Suprapubic skin (tissue), 4 donors: ENCODE measurements at regions not wholly inside any gene's neighbourhood (a gene's known extent, or its start where the extent isn't known, plus 50 kb on each side); places are given as distances from the start of the nearest gene placed in this dataset.

Experiments used
- EP300 ChIP-seq: sonication (generic); formaldehyde crosslinking; IDR thresholded peaks from one replicate; pipeline ENCODE4 v1.6.1; 2017; ENCODE audit warnings: antibody characterized with exemption
- POLR2A ChIP-seq, 2 donors: fragments of 450-650 bp; IDR thresholded peaks; one replicate each; pipeline ENCODE4 v1.6.1; 2017; ENCODE audit warnings: antibody characterized with exemption in 2 of 2, mild to moderate bottlenecking in 2 of 2, moderate library complexity in 2 of 2
- POLR2AphosphoS5 ChIP-seq, 3 donors: sonication (generic); formaldehyde crosslinking; IDR thresholded peaks; one replicate each; pipeline ENCODE4 v1.6.1; 2017; ENCODE audit warnings: antibody characterized with exemption in 3 of 3
- TF ChIP-seq, protein P1 (sequence below), 2 donors: fragments of 200-600 bp in 1 of 2; fragments of 450-650 bp in 1 of 2; sonication (generic) in 1 of 2; IDR thresholded peaks; one replicate each; pipeline ENCODE4 v1.5.1; 2016 to 2019; ENCODE audit warnings: antibody characterized with exemption in 2 of 2, mild to moderate bottlenecking in 1 of 2, moderate library complexity in 1 of 2

DNA sequence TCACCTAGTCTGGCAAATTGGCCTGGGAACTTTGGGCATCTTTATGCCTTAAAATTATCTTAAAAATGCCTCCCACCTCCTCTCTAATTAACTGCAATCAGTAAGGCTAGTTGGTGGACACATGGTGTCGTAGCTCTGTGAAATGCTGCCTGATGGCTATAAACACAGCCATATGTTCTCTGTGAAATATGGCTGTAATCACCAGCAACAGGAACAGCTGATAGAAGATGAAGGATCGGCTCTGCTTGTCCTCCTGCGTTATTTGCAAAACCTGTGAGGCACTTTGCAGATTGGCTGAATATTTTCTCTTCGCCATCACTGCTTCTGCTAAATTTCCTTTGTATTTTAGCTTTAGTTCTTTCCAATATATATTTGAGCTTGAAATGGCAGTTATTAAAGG, 419.6 kb downstream of the RWDD3 start:
- TF ChIP-seq, protein P1, sequence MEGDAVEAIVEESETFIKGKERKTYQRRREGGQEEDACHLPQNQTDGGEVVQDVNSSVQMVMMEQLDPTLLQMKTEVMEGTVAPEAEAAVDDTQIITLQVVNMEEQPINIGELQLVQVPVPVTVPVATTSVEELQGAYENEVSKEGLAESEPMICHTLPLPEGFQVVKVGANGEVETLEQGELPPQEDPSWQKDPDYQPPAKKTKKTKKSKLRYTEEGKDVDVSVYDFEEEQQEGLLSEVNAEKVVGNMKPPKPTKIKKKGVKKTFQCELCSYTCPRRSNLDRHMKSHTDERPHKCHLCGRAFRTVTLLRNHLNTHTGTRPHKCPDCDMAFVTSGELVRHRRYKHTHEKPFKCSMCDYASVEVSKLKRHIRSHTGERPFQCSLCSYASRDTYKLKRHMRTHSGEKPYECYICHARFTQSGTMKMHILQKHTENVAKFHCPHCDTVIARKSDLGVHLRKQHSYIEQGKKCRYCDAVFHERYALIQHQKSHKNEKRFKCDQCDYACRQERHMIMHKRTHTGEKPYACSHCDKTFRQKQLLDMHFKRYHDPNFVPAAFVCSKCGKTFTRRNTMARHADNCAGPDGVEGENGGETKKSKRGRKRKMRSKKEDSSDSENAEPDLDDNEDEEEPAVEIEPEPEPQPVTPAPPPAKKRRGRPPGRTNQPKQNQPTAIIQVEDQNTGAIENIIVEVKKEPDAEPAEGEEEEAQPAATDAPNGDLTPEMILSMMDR (IDR thresholded peaks at IDR 0.05) = no peak
- TF ChIP-seq EP300 = no peak
- TF ChIP-seq POLR2A (IDR thresholded peaks at IDR 0.05) = no peak
- no peak for TF ChIP-seq POLR2AphosphoS5 (IDR thresholded peaks at IDR 0.05)
